ENCODE measurements at regions not wholly inside any gene's neighbourhood (a gene's known extent, or its start where the extent isn't known, plus 50 kb on each side); places are given as distances from the start of the nearest gene placed in this dataset.

GRCh38 chr9:120242116-120242811 lies 337.7 kb downstream of the CDK5RAP2 start:
- TF ChIP-seq POLR2AphosphoS5 (IDR thresholded peaks at IDR 0.05) = no peak
- no peak for TF ChIP-seq CTCF (IDR thresholded peaks at IDR 0.05)
- no peak for TF ChIP-seq POLR2A (IDR thresholded peaks at IDR 0.05)
- intact Hi-C loops (cut with DNase I) = no loop called here
- DNase-seq (ENCODE audit: low spot score) = no peak
- no peaks in the 10 kb centered on the region for H3K36me3 ChIP-seq
- H3K27me3 ChIP-seq (replicated peaks; ENCODE audit: insufficient read depth) = no peaks in the 10 kb centered on the region
- WGBS = 80% methylated on average over 21 of the region's 21 CpGs
- H3K9me3 ChIP-seq = no peaks in the 10 kb centered on the region
- H3K27ac ChIP-seq = no peak overlapping the region
- H3K4me1 ChIP-seq (replicated peaks) = no peaks in the 10 kb centered on the region
- no peak overlapping the region for H3K4me3 ChIP-seq

GRCh38 chr9:120236596-120236995 lies 343.4 kb downstream of the CDK5RAP2 start:
- DNase-seq (ENCODE audit: low spot score) = no peak
- Histone ChIP-seq H3K27ac (no peak overlapping the region), H3K27me3 (replicated peaks; ENCODE audit: insufficient read depth) (no peaks in the 10 kb centered on the region), H3K4me1 (replicated peaks) (no peaks in the 10 kb centered on the region), H3K36me3 (no peaks in the 10 kb centered on the region), H3K4me3 (no peak overlapping the region), H3K9me3 (no peaks in the 10 kb centered on the region)
- intact Hi-C loops (cut with DNase I) = no loop called here
- 85% methylated on average over 1 of the region's 1 CpG for WGBS
- no peak for TF ChIP-seq POLR2A (IDR thresholded peaks at IDR 0.05)
- TF ChIP-seq CTCF (IDR thresholded peaks at IDR 0.05) = no peak
- TF ChIP-seq POLR2AphosphoS5 (IDR thresholded peaks at IDR 0.05) = no peak

- 44% methylated on average over 2 of the region's 2 CpGs for WGBS
- TF ChIP-seq CTCF (IDR thresholded peaks at IDR 0.05) (no peak), POLR2AphosphoS5 (IDR thresholded peaks at IDR 0.05) (no peak), POLR2A (IDR thresholded peaks at IDR 0.05) (no peak)
- Histone ChIP-seq H3K9me3 (no peaks in the 10 kb centered on the region), H3K27me3 (replicated peaks; ENCODE audit: insufficient read depth) (no peaks in the 10 kb centered on the region), H3K4me1 (replicated peaks) (no peaks in the 10 kb centered on the region), H3K4me3 (no peak overlapping the region), H3K27ac (no peak overlapping the region), H3K36me3 (no peaks in the 10 kb centered on the region)
- intact Hi-C loops (cut with DNase I) = no loop called here
- DNase-seq (ENCODE audit: low spot score) = no peak
Observed at GRCh38 chr9:120235081-120235480, 344.9 kb downstream of the CDK5RAP2 start.

GRCh38 chr9:120230227-120230626 lies 349.7 kb downstream of the CDK5RAP2 start:
- no peak overlapping the region for H3K27ac ChIP-seq
- no peaks in the 10 kb centered on the region for H3K9me3 ChIP-seq
- no peak for DNase-seq (ENCODE audit: low spot score)
- H3K36me3 ChIP-seq = no peaks in the 10 kb centered on the region
- no peaks in the 10 kb centered on the region for H3K4me1 ChIP-seq (replicated peaks)
- intact Hi-C loops (cut with DNase I) = no loop called here
- H3K27me3 ChIP-seq (replicated peaks; ENCODE audit: insufficient read depth) = no peaks in the 10 kb centered on the region
- TF ChIP-seq POLR2AphosphoS5 (IDR thresholded peaks at IDR 0.05) (no peak), CTCF (IDR thresholded peaks at IDR 0.05) (no peak)
- H3K4me3 ChIP-seq = no peak overlapping the region
- WGBS = 84% methylated on average over 2 of the region's 2 CpGs

- no peaks in the 10 kb centered on the region for H3K4me1 ChIP-seq (replicated peaks)
- no peak for TF ChIP-seq POLR2AphosphoS5 (IDR thresholded peaks at IDR 0.05)
- no peak for TF ChIP-seq POLR2A (IDR thresholded peaks at IDR 0.05)
- no peak for TF ChIP-seq CTCF (IDR thresholded peaks at IDR 0.05)
- 41% methylated on average over 3 of the region's 3 CpGs for WGBS
- H3K27me3 ChIP-seq (replicated peaks; ENCODE audit: insufficient read depth) = no peaks in the 10 kb centered on the region
- no peak overlapping the region for H3K4me3 ChIP-seq
- intact Hi-C loops (cut with DNase I) = no loop called here
- no peaks in the 10 kb centered on the region for H3K36me3 ChIP-seq
- no peak for DNase-seq (ENCODE audit: low spot score)
- H3K27ac ChIP-seq = no peak overlapping the region
- no peaks in the 10 kb centered on the region for H3K9me3 ChIP-seq
Observed at GRCh38 chr9:120221844-120222243, 358.1 kb downstream of the CDK5RAP2 start.
